Astrocyte (in vitro differentiated cells and primary cell): ENCODE measurements at regions not wholly inside any gene's neighbourhood (a gene's known extent, or its start where the extent isn't known, plus 50 kb on each side); places are given as distances from the start of the nearest gene placed in this dataset.

Experiments used
- DNase-seq: peaks from one replicate; pipeline ENCODE4 v3.0.0-alpha.2; 2010; ENCODE audit warnings: low read depth
- FAIRE-seq: peaks from 2 replicates; lab custom pipeline; 2011; peaks lifted over from hg19 to GRCh38; lab: Jason Lieb, UNC
- H2AFZ ChIP-seq: 2 replicates; pipeline ENCODE4 v1.6.0; 2012; ENCODE audit warnings: low read depth, low read length, inconsistent platforms
- H3K27ac ChIP-seq: 2 replicates; pipeline ENCODE4 v1.5.1; 2011; ENCODE audit warnings: low read depth, low read length, inconsistent platforms
- H3K27me3 ChIP-seq: 2 replicates; pipeline ENCODE4 v1.6.0; 2011; ENCODE audit warnings: low read length, inconsistent platforms; ENCODE audit not compliant: insufficient read depth
- H3K36me3 ChIP-seq: 2 replicates; pipeline ENCODE4 v1.5.1; 2011; ENCODE audit warnings: low read length, inconsistent platforms; ENCODE audit not compliant: insufficient read depth
- H3K4me1 ChIP-seq: 2 replicates; pipeline ENCODE4 v1.5.1; 2011; ENCODE audit warnings: low read length, inconsistent platforms; ENCODE audit not compliant: insufficient read depth
- H3K4me2 ChIP-seq: 2 replicates; pipeline ENCODE4 v1.6.0; 2012; ENCODE audit warnings: low read length, inconsistent platforms
- H3K4me3 ChIP-seq: 2 replicates; pipeline ENCODE4 v1.5.1; 2011; ENCODE audit warnings: low read depth, mild to moderate bottlenecking, low read length, inconsistent platforms; ENCODE audit not compliant: insufficient read depth
- H3K79me2 ChIP-seq: 2 replicates; pipeline ENCODE4 v1.6.0; 2012; ENCODE audit warnings: mild to moderate bottlenecking, low read length, inconsistent platforms; ENCODE audit not compliant: insufficient read depth
- H3K9ac ChIP-seq: 2 replicates; pipeline ENCODE4 v1.6.0; 2012; ENCODE audit warnings: mild to moderate bottlenecking, low read length, inconsistent platforms
- H3K9me3 ChIP-seq: 2 replicates; pipeline ENCODE4 v1.5.1; 2012; ENCODE audit warnings: low read depth, mild to moderate bottlenecking, low read length, inconsistent platforms; ENCODE audit not compliant: insufficient read depth
- H4K20me1 ChIP-seq: 2 replicates; pipeline ENCODE4 v1.6.0; 2012; ENCODE audit warnings: low read length, inconsistent platforms; ENCODE audit not compliant: insufficient read depth
- H3K27ac Mint-ChIP-seq: one replicate; pipeline ENCODE4 v1.8.0; 2021; ENCODE audit warnings: mild to moderate bottlenecking, mixed read lengths; ENCODE audit not compliant: unreplicated experiment
- H3K27me3 Mint-ChIP-seq: one replicate; pipeline ENCODE4 v1.8.0; 2021; ENCODE audit warnings: low read depth, mixed read lengths; ENCODE audit not compliant: unreplicated experiment
- H3K36me3 Mint-ChIP-seq: one replicate; pipeline ENCODE4 v1.8.0; 2021; ENCODE audit warnings: low read depth, mixed read lengths; ENCODE audit not compliant: unreplicated experiment
- H3K4me1 Mint-ChIP-seq: one replicate; pipeline ENCODE4 v1.8.0; 2021; ENCODE audit warnings: low read depth, mixed read lengths; ENCODE audit not compliant: unreplicated experiment
- H3K4me3 Mint-ChIP-seq: one replicate; pipeline ENCODE4 v1.8.0; 2021; ENCODE audit warnings: mild to moderate bottlenecking, moderate library complexity, mixed read lengths; ENCODE audit not compliant: unreplicated experiment
- H3K9me3 Mint-ChIP-seq: one replicate; pipeline ENCODE4 v1.8.0; 2021; ENCODE audit warnings: mild to moderate bottlenecking, mixed read lengths; ENCODE audit not compliant: unreplicated experiment
- CTCF ChIP-seq: IDR thresholded peaks from 2 replicates; pipeline ENCODE4 v1.5.1; 2011; ENCODE audit warnings: low read depth, mild to moderate bottlenecking, inconsistent platforms, low read length, moderate library complexity; ENCODE audit not compliant: insufficient read depth
- EZH2 ChIP-seq: IDR thresholded peaks from 2 replicates; pipeline ENCODE4 v1.6.1; 2012; ENCODE audit warnings: mild to moderate bottlenecking, low read length, inconsistent platforms; ENCODE audit not compliant: insufficient read depth

GRCh38 chrX:45757272-45757671 lies 556.6 kb upstream of the DIPK2B start:
- Histone ChIP-seq H3K4me1 (peaks cover 77% of the 10 kb centered on the region), H3K4me2 (peak overlapping the region; percentile 59)
- peak overlapping the region; percentile 87 for H3K27ac Mint-ChIP-seq

GRCh38 chrX:45756557-45756956 lies 555.9 kb upstream of the DIPK2B start:
- no peaks in the 10 kb centered on the region for H3K27me3 ChIP-seq
- Mint-ChIP-seq H3K4me1 (peaks cover 50% of the 10 kb centered on the region), H3K27ac (no peak overlapping the region), H3K4me3 (peak overlapping the region; percentile 27), H3K27me3 (no peaks in the 10 kb centered on the region), H3K9me3 (no peaks in the 10 kb centered on the region), H3K36me3 (peaks cover 3% of the 10 kb centered on the region)
- peaks cover 12% of the 10 kb centered on the region for H4K20me1 ChIP-seq
- peaks cover 50% of the 10 kb centered on the region for H3K36me3 ChIP-seq
- peaks cover 89% of the 10 kb centered on the region for H3K79me2 ChIP-seq
- H3K4me3 ChIP-seq: no peak overlapping the region
- peaks cover 84% of the 10 kb centered on the region for H3K4me1 ChIP-seq
- peak overlapping the region; percentile 39 for H3K27ac ChIP-seq
- no peaks in the 10 kb centered on the region for H3K9me3 ChIP-seq
- peak overlapping the region; percentile 13 for H3K4me2 ChIP-seq
- FAIRE-seq: peak; percentile 100
- no peak overlapping the region for H3K9ac ChIP-seq
- peak; percentile 31 for DNase-seq
- no peak overlapping the region for H2AFZ ChIP-seq
- TF ChIP-seq CTCF (no peak), EZH2 (no peak)

More at GRCh38 chrX:45757272-45757671, 556.6 kb upstream of the DIPK2B start:
- H3K4me1 Mint-ChIP-seq: peaks cover 51% of the 10 kb centered on the region
- Histone ChIP-seq H4K20me1 (peaks cover 12% of the 10 kb centered on the region), H2AFZ (no peak overlapping the region), H3K9ac (peak overlapping the region; percentile 36), H3K79me2 (peaks cover 89% of the 10 kb centered on the region), H3K9me3 (no peaks in the 10 kb centered on the region), H3K4me3 (no peak overlapping the region), H3K36me3 (peaks cover 47% of the 10 kb centered on the region), H3K27me3 (no peaks in the 10 kb centered on the region), H3K27ac (peak overlapping the region; percentile 75)
- no peaks in the 10 kb centered on the region for H3K27me3 Mint-ChIP-seq
- H3K9me3 Mint-ChIP-seq: no peaks in the 10 kb centered on the region
- H3K36me3 Mint-ChIP-seq: peaks cover 4% of the 10 kb centered on the region
- H3K4me3 Mint-ChIP-seq: no peak overlapping the region
- DNase-seq (no peak), FAIRE-seq (peak; percentile 96)
- TF ChIP-seq EZH2: no peak
- TF ChIP-seq CTCF: no peak

GRCh38 chrX:45755703-45756102 lies 555.0 kb upstream of the DIPK2B start:
- peaks cover 51% of the 10 kb centered on the region for H3K4me1 Mint-ChIP-seq
- Histone ChIP-seq H3K79me2 (peaks cover 89% of the 10 kb centered on the region), H3K36me3 (peaks cover 49% of the 10 kb centered on the region), H3K27me3 (no peaks in the 10 kb centered on the region), H3K4me1 (peaks cover 86% of the 10 kb centered on the region), H4K20me1 (peaks cover 12% of the 10 kb centered on the region), H3K9me3 (no peaks in the 10 kb centered on the region), H3K4me3 (no peak overlapping the region), H3K9ac (no peak overlapping the region), H3K4me2 (peak overlapping the region; percentile 19), H3K27ac (peak overlapping the region; percentile 12), H2AFZ (no peak overlapping the region)
- no peak for DNase-seq
- H3K4me3 Mint-ChIP-seq: no peak overlapping the region
- no peaks in the 10 kb centered on the region for H3K9me3 Mint-ChIP-seq
- H3K27ac Mint-ChIP-seq: peak overlapping the region; percentile 49
- H3K27me3 Mint-ChIP-seq: no peaks in the 10 kb centered on the region
- peaks cover 3% of the 10 kb centered on the region for H3K36me3 Mint-ChIP-seq
- FAIRE-seq: peak; percentile 100
- TF ChIP-seq CTCF (no peak), EZH2 (no peak)
